OCI-LY3 (cell line): ENCODE measurements at regions not wholly inside any gene's neighbourhood (a gene's known extent, or its start where the extent isn't known, plus 50 kb on each side); places are given as distances from the start of the nearest gene placed in this dataset.

Experiments used
- H2AFZ ChIP-seq: fragments of 200-600, 300-600 bp; shearing (Covaris generic); 2 replicates; pipeline ENCODE4 v1.6.0; 2014; ENCODE audit warnings: antibody characterized with exemption, low read depth, low read length
- H3K27ac ChIP-seq: fragments of 200-600, 300-600 bp; sonication (generic); 2 replicates; pipeline ENCODE4 v1.5.1; 2014; ENCODE audit warnings: mild to moderate bottlenecking, low read length, moderate library complexity, mixed read lengths
- H3K27me3 ChIP-seq: fragments of 200-600, 300-600 bp; sonication (generic); 2 replicates; pipeline ENCODE4 v1.6.1; 2014; ENCODE audit warnings: low read depth, low read length, mixed read lengths
- H3K36me3 ChIP-seq: fragments of 200-600, 300-600 bp; sonication (generic); replicated peaks from 2 replicates; pipeline ENCODE3; 2014; ENCODE audit warnings: low read depth, low read length, mixed read lengths
- H3K4me1 ChIP-seq: fragments of 300-600, 200-600 bp; sonication (generic); 2 replicates; pipeline ENCODE4 v1.6.1; 2014; ENCODE audit warnings: low read length, mixed read lengths
- H3K4me2 ChIP-seq: fragments of 200-600, 300-600 bp; sonication (generic); 2 replicates; pipeline ENCODE4 v1.6.1; 2014; ENCODE audit warnings: low read length, mixed read lengths
- H3K4me3 ChIP-seq: fragments of 300-600, 200-600 bp; sonication (generic); 2 replicates; pipeline ENCODE4 v1.5.1; 2014; ENCODE audit warnings: antibody characterized with exemption, mild to moderate bottlenecking, low read length, moderate library complexity
- H3K79me2 ChIP-seq: fragments of 300-600, 200-600 bp; shearing (Covaris generic); 2 replicates; pipeline ENCODE4 v1.6.1; 2014; ENCODE audit warnings: mild to moderate bottlenecking, low read length, mixed read lengths
- H3K9ac ChIP-seq: fragments of 300-600, 200-600 bp; shearing (Covaris generic); 2 replicates; pipeline ENCODE4 v1.6.0; 2014; ENCODE audit warnings: mild to moderate bottlenecking, low read length, moderate library complexity
- H3K9me3 ChIP-seq: fragments of 200-600, 300-600 bp; shearing (Covaris generic); 2 replicates; pipeline ENCODE4 v1.6.1; 2014; ENCODE audit warnings: low read length, mixed read lengths; ENCODE audit not compliant: insufficient read depth
- H4K20me1 ChIP-seq: fragments of 200-600, 300-600 bp; sonication (generic); 2 replicates; pipeline ENCODE4 v1.6.1; 2016; ENCODE audit warnings: low read length, mixed read lengths; ENCODE audit not compliant: insufficient read depth
- CTCF ChIP-seq: fragments of 200-600, 300-600 bp; sonication (generic); IDR thresholded peaks from 2 replicates; pipeline ENCODE4 v1.5.1; 2014; ENCODE audit warnings: antibody characterized with exemption, low read length, low read depth
- EZH2phosphoT487 ChIP-seq: fragments of 200-600 bp; shearing (Covaris generic); IDR thresholded peaks from 2 replicates; pipeline ENCODE4 v1.6.1; 2018; ENCODE audit warnings: antibody characterized with exemption, mixed run types, low read depth

GRCh38 chr4:115769396-115769795, 656.0 kb upstream of the NDST4 start:
- H3K27ac ChIP-seq, result no peak overlapping the region
- H2AFZ ChIP-seq, result no peak overlapping the region
- no peaks in the 10 kb centered on the region for H3K4me1 ChIP-seq
- H3K36me3 ChIP-seq, result no peaks in the 10 kb centered on the region
- TF ChIP-seq CTCF (no peak), EZH2phosphoT487 (no peak)
- no peaks in the 10 kb centered on the region for H3K9me3 ChIP-seq
- H3K79me2 ChIP-seq, result no peaks in the 10 kb centered on the region
- H4K20me1 ChIP-seq, result no peaks in the 10 kb centered on the region
- no peak overlapping the region for H3K4me2 ChIP-seq
- H3K4me3 ChIP-seq, result no peak overlapping the region
- H3K9ac ChIP-seq, result no peak overlapping the region
- no peaks in the 10 kb centered on the region for H3K27me3 ChIP-seq

- no peaks in the 10 kb centered on the region for H3K79me2 ChIP-seq
- H3K4me3 ChIP-seq, result no peak overlapping the region
- no peak for TF ChIP-seq CTCF
- no peak for TF ChIP-seq EZH2phosphoT487
These were observed 649.6 kb upstream of the NDST4 start for GRCh38 chr4:115763051-115763450.

GRCh38 chr4:115759231-115759630, 645.8 kb upstream of the NDST4 start:
- Histone ChIP-seq H3K4me1 (no peaks in the 10 kb centered on the region), H3K36me3 (no peaks in the 10 kb centered on the region), H3K27me3 (no peaks in the 10 kb centered on the region), H2AFZ (no peak overlapping the region), H4K20me1 (no peaks in the 10 kb centered on the region), H3K4me2 (no peak overlapping the region), H3K9ac (no peak overlapping the region), H3K4me3 (no peak overlapping the region), H3K27ac (no peak overlapping the region), H3K9me3 (no peaks in the 10 kb centered on the region), H3K79me2 (no peaks in the 10 kb centered on the region)
- TF ChIP-seq EZH2phosphoT487, result no peak
- no peak for TF ChIP-seq CTCF

More at GRCh38 chr4:115763051-115763450, 649.6 kb upstream of the NDST4 start:
- Histone ChIP-seq H2AFZ (no peak overlapping the region), H3K9me3 (no peaks in the 10 kb centered on the region), H3K4me1 (no peaks in the 10 kb centered on the region), H3K36me3 (no peaks in the 10 kb centered on the region), H4K20me1 (no peaks in the 10 kb centered on the region), H3K4me2 (no peak overlapping the region), H3K27me3 (no peaks in the 10 kb centered on the region), H3K9ac (no peak overlapping the region), H3K27ac (no peak overlapping the region)

- no peaks in the 10 kb centered on the region for H3K79me2 ChIP-seq
- no peaks in the 10 kb centered on the region for H3K27me3 ChIP-seq
- H3K36me3 ChIP-seq, result no peaks in the 10 kb centered on the region
- no peaks in the 10 kb centered on the region for H4K20me1 ChIP-seq
- TF ChIP-seq CTCF (no peak), EZH2phosphoT487 (no peak)
- no peaks in the 10 kb centered on the region for H3K9me3 ChIP-seq
- H3K9ac ChIP-seq, result no peak overlapping the region
- H3K4me2 ChIP-seq, result no peak overlapping the region
- H3K4me1 ChIP-seq, result 0 out of 2 replicates have a peak, but pooled peaks cover 2% of the 10 kb centered on the region
- H3K4me3 ChIP-seq, result no peak overlapping the region
- peak overlapping the region; percentile 45; the same call in 1 of the 2 replicates for H2AFZ ChIP-seq
- no peak overlapping the region for H3K27ac ChIP-seq
These were observed 636.0 kb upstream of the NDST4 start for GRCh38 chr4:115749404-115749803.
